ENCODE measurements at regions not wholly inside any gene's neighbourhood (a gene's known extent, or its start where the extent isn't known, plus 50 kb on each side); places are given as distances from the start of the nearest gene placed in this dataset.

DNA sequence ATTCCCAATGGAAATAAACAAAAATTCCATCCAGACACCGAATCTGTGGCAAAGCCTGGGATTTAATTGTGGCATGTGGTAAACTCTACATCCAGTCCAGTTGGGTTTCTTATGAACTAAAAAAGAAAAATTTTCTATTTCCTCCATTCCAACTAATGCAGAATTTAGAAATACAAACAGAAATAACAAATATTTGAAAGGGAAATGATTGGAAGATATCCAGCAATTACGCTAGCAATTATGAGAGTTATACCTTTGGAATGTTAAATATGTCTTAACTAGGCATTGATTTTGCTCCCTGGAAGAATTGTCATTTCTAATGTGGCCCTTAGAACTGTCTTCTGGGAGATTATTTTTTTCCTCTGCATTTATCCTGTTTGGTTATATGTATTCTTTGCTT, 421.4 kb upstream of the KLHL1 start:
- ATAC-seq (no peak), DNase-seq (no peak)
- H3K9me3 Mint-ChIP-seq, result peaks cover 7% of the 10 kb centered on the region
- H3K4me1 Mint-ChIP-seq (ENCODE audit: low read depth), result no peaks in the 10 kb centered on the region
- H3K4me3 Mint-ChIP-seq, result no peak overlapping the region
- H3K36me3 Mint-ChIP-seq (ENCODE audit: low read depth), result no peaks in the 10 kb centered on the region
- CTCF ChIA-PET, result no interaction called here
- no peak overlapping the region for H3K27ac Mint-ChIP-seq
- POLR2A ChIA-PET, result no interaction called here
- H3K27me3 Mint-ChIP-seq, result no peaks in the 10 kb centered on the region
- intact Hi-C loops (cut with micrococcal nuclease), result no loop called here
- TF ChIP-seq, protein P1, sequence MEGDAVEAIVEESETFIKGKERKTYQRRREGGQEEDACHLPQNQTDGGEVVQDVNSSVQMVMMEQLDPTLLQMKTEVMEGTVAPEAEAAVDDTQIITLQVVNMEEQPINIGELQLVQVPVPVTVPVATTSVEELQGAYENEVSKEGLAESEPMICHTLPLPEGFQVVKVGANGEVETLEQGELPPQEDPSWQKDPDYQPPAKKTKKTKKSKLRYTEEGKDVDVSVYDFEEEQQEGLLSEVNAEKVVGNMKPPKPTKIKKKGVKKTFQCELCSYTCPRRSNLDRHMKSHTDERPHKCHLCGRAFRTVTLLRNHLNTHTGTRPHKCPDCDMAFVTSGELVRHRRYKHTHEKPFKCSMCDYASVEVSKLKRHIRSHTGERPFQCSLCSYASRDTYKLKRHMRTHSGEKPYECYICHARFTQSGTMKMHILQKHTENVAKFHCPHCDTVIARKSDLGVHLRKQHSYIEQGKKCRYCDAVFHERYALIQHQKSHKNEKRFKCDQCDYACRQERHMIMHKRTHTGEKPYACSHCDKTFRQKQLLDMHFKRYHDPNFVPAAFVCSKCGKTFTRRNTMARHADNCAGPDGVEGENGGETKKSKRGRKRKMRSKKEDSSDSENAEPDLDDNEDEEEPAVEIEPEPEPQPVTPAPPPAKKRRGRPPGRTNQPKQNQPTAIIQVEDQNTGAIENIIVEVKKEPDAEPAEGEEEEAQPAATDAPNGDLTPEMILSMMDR (IDR thresholded peaks at IDR 0.05), result no peak

DNA sequence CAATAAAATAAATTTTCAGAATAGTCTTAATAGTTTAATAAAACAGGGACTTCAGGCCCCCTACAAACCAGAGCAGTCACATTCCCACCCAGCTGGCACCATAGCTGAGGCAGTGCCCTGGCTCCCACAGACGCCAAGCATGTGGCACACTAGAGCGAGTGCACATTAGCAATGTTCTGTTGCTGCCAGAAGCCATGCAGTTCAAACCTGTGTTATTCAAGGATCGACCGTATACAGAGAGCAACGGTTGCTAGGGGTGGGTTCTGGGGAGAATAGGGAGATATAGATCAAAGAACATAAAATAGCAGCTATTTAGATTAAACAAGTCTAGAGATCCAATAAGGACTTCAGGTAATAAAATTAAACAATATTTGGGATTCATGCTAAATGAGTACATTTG, 419.3 kb upstream of the KLHL1 start:
- no peak for DNase-seq
- no peaks in the 10 kb centered on the region for H3K27me3 Mint-ChIP-seq
- no peaks in the 10 kb centered on the region for H3K36me3 Mint-ChIP-seq (ENCODE audit: low read depth)
- H3K4me3 Mint-ChIP-seq, result no peak overlapping the region
- ChIA-PET CTCF (no interaction called here), POLR2A (no interaction called here)
- no peak for ATAC-seq
- H3K9me3 Mint-ChIP-seq, result peaks cover 8% of the 10 kb centered on the region
- intact Hi-C loops (cut with micrococcal nuclease), result no loop called here
- TF ChIP-seq, protein P1 (IDR thresholded peaks at IDR 0.05), result no peak
- H3K4me1 Mint-ChIP-seq (ENCODE audit: low read depth), result no peaks in the 10 kb centered on the region
- no peak overlapping the region for H3K27ac Mint-ChIP-seq

DNA sequence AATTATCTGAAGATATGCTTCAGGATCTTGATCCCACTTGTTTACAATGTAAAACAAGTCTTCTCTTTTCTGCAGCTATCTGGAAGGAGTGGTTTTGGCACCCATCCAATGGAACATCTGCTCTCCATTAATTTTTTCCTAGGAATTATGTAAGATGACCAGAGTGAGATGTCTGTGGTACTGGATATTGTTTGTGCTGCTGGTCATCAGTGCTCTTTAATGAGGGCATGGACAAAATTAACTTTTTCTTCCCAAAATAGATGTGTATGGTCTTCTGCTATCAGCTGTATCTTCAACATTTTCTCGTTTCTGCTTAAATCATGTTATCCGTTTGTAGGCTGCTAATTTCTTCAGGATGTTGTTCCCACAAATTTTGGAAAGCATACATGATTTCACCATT, 415.4 kb upstream of the KLHL1 start:
- ATAC-seq (no peak), DNase-seq (no peak)
- CTCF ChIA-PET, result no interaction called here
- no peaks in the 10 kb centered on the region for H3K36me3 Mint-ChIP-seq (ENCODE audit: low read depth)
- intact Hi-C loops (cut with micrococcal nuclease), result no loop called here
- peaks cover 8% of the 10 kb centered on the region for H3K9me3 Mint-ChIP-seq
- TF ChIP-seq, protein P1 (IDR thresholded peaks at IDR 0.05), result no peak
- no peaks in the 10 kb centered on the region for H3K4me1 Mint-ChIP-seq (ENCODE audit: low read depth)
- no peaks in the 10 kb centered on the region for H3K27me3 Mint-ChIP-seq
- no peak overlapping the region for H3K27ac Mint-ChIP-seq
- POLR2A ChIA-PET, result no interaction called here
- H3K4me3 Mint-ChIP-seq, result no peak overlapping the region

DNA sequence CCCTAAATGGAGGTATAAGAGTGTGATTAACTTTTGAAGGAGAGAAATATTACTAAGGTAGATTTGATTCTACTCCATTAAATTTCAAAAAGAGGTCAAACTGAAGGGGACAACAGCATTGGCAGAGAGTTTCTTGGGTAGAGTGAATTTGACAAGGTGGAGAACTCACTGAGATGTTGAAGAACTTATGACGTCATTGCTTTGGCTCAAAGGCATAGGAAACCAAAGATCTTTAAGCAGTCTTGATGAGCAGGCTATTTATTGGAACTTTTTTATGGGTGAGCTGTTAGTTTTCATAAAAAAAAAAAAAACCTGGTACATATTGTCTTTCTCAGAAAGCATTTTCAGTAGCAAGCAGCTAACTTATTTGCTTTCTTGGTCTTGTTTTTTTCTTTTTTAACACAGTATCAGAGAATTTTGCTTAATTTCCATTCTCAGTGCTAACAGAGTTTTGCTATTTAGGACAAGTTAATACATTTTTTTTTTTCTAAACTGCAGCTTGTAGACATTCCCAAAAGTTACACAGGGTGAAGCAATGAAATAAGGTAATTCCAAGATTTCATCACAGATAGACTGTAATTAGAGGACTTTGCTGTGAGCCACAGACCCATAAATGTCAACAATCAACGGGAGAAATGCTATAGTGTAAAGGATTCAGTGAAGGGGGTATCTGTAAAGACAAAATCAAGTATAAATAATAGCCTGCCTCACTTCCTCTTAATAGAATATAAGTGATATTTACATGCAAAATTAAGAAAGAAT, 412.2 kb upstream of the KLHL1 start:
- H3K27ac Mint-ChIP-seq, result no peak overlapping the region
- POLR2A ChIA-PET, result no interaction called here
- H3K36me3 Mint-ChIP-seq (ENCODE audit: low read depth), result no peaks in the 10 kb centered on the region

DNA sequence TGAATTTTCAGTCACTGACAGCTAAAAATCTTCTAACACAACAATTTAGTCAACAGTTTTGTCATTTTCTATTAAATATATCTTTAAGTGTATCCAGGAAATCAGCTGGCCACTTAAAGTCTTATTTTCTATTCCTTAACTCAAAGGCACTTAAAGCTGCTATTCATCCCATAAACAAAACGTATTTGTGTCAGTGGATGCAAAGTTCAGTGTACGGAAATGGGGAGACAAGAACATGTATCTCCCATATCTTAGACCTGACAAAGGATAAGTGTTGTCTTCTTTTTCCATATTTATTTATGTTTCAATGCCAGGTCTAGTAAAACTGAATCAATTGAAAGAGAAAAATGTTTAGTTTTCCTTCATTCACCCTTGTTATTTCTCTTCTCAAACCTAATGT, 409.8 kb upstream of the KLHL1 start:
- Mint-ChIP-seq H3K27me3 (no peaks in the 10 kb centered on the region), H3K27ac (no peak overlapping the region), H3K4me1 (ENCODE audit: low read depth) (no peaks in the 10 kb centered on the region), H3K36me3 (ENCODE audit: low read depth) (no peaks in the 10 kb centered on the region), H3K4me3 (no peak overlapping the region), H3K9me3 (peaks cover 2% of the 10 kb centered on the region)
- intact Hi-C loops (cut with micrococcal nuclease), result no loop called here
- POLR2A ChIA-PET, result no interaction called here
- CTCF ChIA-PET, result no interaction called here
- TF ChIP-seq, protein P1 (IDR thresholded peaks at IDR 0.05), result no peak
- DNase-seq (no peak), ATAC-seq (no peak)

More for the DNA sequence above, 412.2 kb upstream of the KLHL1 start:
- no peak for DNase-seq
- Mint-ChIP-seq H3K4me3 (no peak overlapping the region), H3K9me3 (peaks cover 5% of the 10 kb centered on the region), H3K27me3 (no peaks in the 10 kb centered on the region), H3K4me1 (ENCODE audit: low read depth) (no peaks in the 10 kb centered on the region)
- TF ChIP-seq, protein P1 (IDR thresholded peaks at IDR 0.05), result no peak
- intact Hi-C loops (cut with micrococcal nuclease), result no loop called here
- CTCF ChIA-PET, result no interaction called here
- no peak for ATAC-seq

Data from activated CD8-positive, alpha-beta T cell treated with anti-CD3 and anti-CD28 coated beads for 36 hours (primary cell).